Spinal cord (tissue), 9 donors: ENCODE measurements at regions not wholly inside any gene's neighbourhood (a gene's known extent, or its start where the extent isn't known, plus 50 kb on each side); places are given as distances from the start of the nearest gene placed in this dataset.

Experiments
- DNase-seq, 6 donors: peaks; one replicate each; pipeline versions ENCODE4 v3.0.0 to v3.0.0-alpha.2; 2013 to 2015; ENCODE audit warnings: low spot score in 6 of 6, low read depth in 4 of 6
- H3K27ac ChIP-seq: one replicate; pipeline ENCODE4 v1.5.1; 2013; ENCODE audit warnings: low read depth, low read length, control low read depth
- H3K27me3 ChIP-seq: one replicate; pipeline ENCODE4 v1.6.1; 2013; ENCODE audit warnings: low read length; ENCODE audit not compliant: control insufficient read depth, insufficient read depth
- H3K36me3 ChIP-seq: one replicate; pipeline ENCODE4 v1.6.1; 2013; ENCODE audit warnings: low read length; ENCODE audit not compliant: control insufficient read depth, insufficient read depth
- H3K4me1 ChIP-seq: one replicate; pipeline ENCODE4 v1.6.1; 2013; ENCODE audit warnings: low read length; ENCODE audit not compliant: control insufficient read depth, insufficient read depth
- H3K4me3 ChIP-seq: one replicate; pipeline ENCODE4 v1.5.1; 2013; ENCODE audit warnings: low read depth, low read length, control low read depth
- H3K9me3 ChIP-seq: one replicate; pipeline ENCODE4 v1.6.1; 2013; ENCODE audit warnings: low read length; ENCODE audit not compliant: control insufficient read depth, insufficient read depth
- WGBS: methylation state at CpG from one replicate; pipeline ENCODE4 v1.1.5; 2013; ENCODE audit warnings: missing lambda C conversion rate; ENCODE audit not compliant: insufficient coverage; 5-methylcytosine and 5-hydroxymethylcytosine counted together
- donor health status: healthy.

- H3K27ac ChIP-seq = peak overlapping the region; percentile 34
- H3K36me3 ChIP-seq = no peaks in the 10 kb centered on the region
- H3K4me3 ChIP-seq = no peak overlapping the region
- H3K9me3 ChIP-seq = no peaks in the 10 kb centered on the region
- WGBS = 13% methylated on average over 14 of the region's 20 CpGs
- H3K27me3 ChIP-seq = no peaks in the 10 kb centered on the region
- peak; percentile 50 to 94 (median 70) for DNase-seq
- peaks cover 10% of the 10 kb centered on the region for H3K4me1 ChIP-seq
Measured at GRCh38 chr14:89625244-89625713, 208.2 kb upstream of the FOXN3 start.

GRCh38 chr14:89624500-89625156 lies 207.6 kb upstream of the FOXN3 start:
- Histone ChIP-seq H3K27ac (no peak overlapping the region), H3K4me3 (no peak overlapping the region), H3K9me3 (no peaks in the 10 kb centered on the region), H3K27me3 (no peaks in the 10 kb centered on the region), H3K4me1 (peaks cover 10% of the 10 kb centered on the region), H3K36me3 (no peaks in the 10 kb centered on the region)
- WGBS = 44% methylated on average over 7 of the region's 15 CpGs
- DNase-seq = no peak

GRCh38 chr14:89621791-89622638 lies 205.0 kb upstream of the FOXN3 start:
- peaks cover 17% of the 10 kb centered on the region for H3K4me1 ChIP-seq
- H3K9me3 ChIP-seq = no peaks in the 10 kb centered on the region
- no peak overlapping the region for H3K27ac ChIP-seq
- WGBS = 95% methylated on average over 8 of the region's 14 CpGs
- H3K4me3 ChIP-seq = no peak overlapping the region
- no peaks in the 10 kb centered on the region for H3K27me3 ChIP-seq
- DNase-seq = no peak
- H3K36me3 ChIP-seq = no peaks in the 10 kb centered on the region

- Histone ChIP-seq H3K27me3 (no peaks in the 10 kb centered on the region), H3K27ac (no peak overlapping the region), H3K9me3 (no peaks in the 10 kb centered on the region), H3K36me3 (no peaks in the 10 kb centered on the region), H3K4me1 (peaks cover 17% of the 10 kb centered on the region), H3K4me3 (no peak overlapping the region)
- WGBS = 100% methylated on average over 2 of the region's 5 CpGs
- DNase-seq = no peak
Measured at GRCh38 chr14:89621009-89621421, 204.0 kb upstream of the FOXN3 start.

- WGBS = 100% methylated on average over 1 of the region's 6 CpGs
- DNase-seq = no peak
- H3K4me1 ChIP-seq = peaks cover 13% of the 10 kb centered on the region
Measured at GRCh38 chr14:89620436-89620835, 203.4 kb upstream of the FOXN3 start.

GRCh38 chr14:89619596-89619995 lies 202.6 kb upstream of the FOXN3 start:
- peak overlapping the region; percentile 51 for H3K4me3 ChIP-seq

More at GRCh38 chr14:89620436-89620835, 203.4 kb upstream of the FOXN3 start:
- Histone ChIP-seq H3K27ac (no peak overlapping the region), H3K4me3 (no peak overlapping the region), H3K27me3 (no peaks in the 10 kb centered on the region), H3K36me3 (no peaks in the 10 kb centered on the region), H3K9me3 (no peaks in the 10 kb centered on the region)

GRCh38 chr14:89618811-89619551 lies 201.9 kb upstream of the FOXN3 start:
- Histone ChIP-seq H3K4me1 (peaks cover 7% of the 10 kb centered on the region), H3K36me3 (no peaks in the 10 kb centered on the region), H3K4me3 (peak overlapping the region; percentile 82), H3K27me3 (no peaks in the 10 kb centered on the region), H3K27ac (peak overlapping the region; percentile 64), H3K9me3 (no peaks in the 10 kb centered on the region)
- DNase-seq = peak; percentile 52 to 90 (median 62)
- under 1% methylated on average over 63 of the region's 66 CpGs for WGBS

More at GRCh38 chr14:89619596-89619995, 202.6 kb upstream of the FOXN3 start:
- WGBS = no CpG with 5 or more reads among the region's 4 CpGs
- Histone ChIP-seq H3K9me3 (no peaks in the 10 kb centered on the region), H3K27me3 (no peaks in the 10 kb centered on the region), H3K4me1 (peaks cover 7% of the 10 kb centered on the region), H3K36me3 (no peaks in the 10 kb centered on the region), H3K27ac (no peak overlapping the region)
- DNase-seq = peak in 2 of 6 donors; percentile 38 to 60

- Histone ChIP-seq H3K9me3 (no peaks in the 10 kb centered on the region), H3K4me3 (peak overlapping the region; percentile 82), H3K4me1 (peaks cover 7% of the 10 kb centered on the region), H3K36me3 (no peaks in the 10 kb centered on the region), H3K27me3 (no peaks in the 10 kb centered on the region), H3K27ac (peak overlapping the region; percentile 86)
- DNase-seq = peak in 5 of 6 donors; percentile 26 to 68 (median 50)
- no CpG with 5 or more reads among the region's 6 CpGs for WGBS
Measured at GRCh38 chr14:89618330-89618708, 201.3 kb upstream of the FOXN3 start.

GRCh38 chr14:89617481-89618329 lies 200.7 kb upstream of the FOXN3 start:
- DNase-seq = peak; percentile 44 to 89 (median 62)
- 0% methylated on average over 11 of the region's 20 CpGs for WGBS
- H3K4me1 ChIP-seq = peaks cover 7% of the 10 kb centered on the region
- H3K9me3 ChIP-seq = no peaks in the 10 kb centered on the region
- H3K27me3 ChIP-seq = no peaks in the 10 kb centered on the region
- no peaks in the 10 kb centered on the region for H3K36me3 ChIP-seq
- H3K4me3 ChIP-seq = peak overlapping the region; percentile 82
- peak overlapping the region; percentile 86 for H3K27ac ChIP-seq
